ENCODE measurements at regions not wholly inside any gene's neighbourhood (a gene's known extent, or its start where the extent isn't known, plus 50 kb on each side); places are given as distances from the start of the nearest gene placed in this dataset.

DNA sequence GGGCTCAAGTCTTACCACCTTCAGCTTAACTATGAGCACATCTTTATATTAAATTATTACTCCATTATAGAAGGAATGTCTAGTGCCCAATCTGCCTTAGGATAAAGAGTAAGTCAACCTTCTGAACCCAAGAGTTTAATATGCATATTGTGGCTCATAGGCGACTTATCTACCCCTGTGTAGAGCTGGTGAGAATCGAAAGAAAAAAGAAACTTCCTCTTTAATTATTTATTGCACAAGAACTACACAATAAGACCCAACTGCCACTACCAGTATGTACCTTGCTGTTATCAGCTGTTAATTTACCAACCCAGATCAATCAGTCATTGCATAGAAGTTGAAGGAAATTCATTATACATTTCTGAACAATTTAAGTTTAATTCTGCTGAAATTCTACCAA lies 329.1 kb upstream of the SLC24A2 start:
- TF ChIP-seq KDM5A (IDR thresholded peaks at IDR 0.05; ENCODE audit: low read length) (no peak), SP1 (IDR thresholded peaks at IDR 0.05; ENCODE audit: low read depth, low read length) (no peak), HDAC2 (IDR thresholded peaks at IDR 0.05; ENCODE audit: borderline replicate concordance in 1 of 2, low read depth in 2 of 2, low read length in 2 of 2) (no peak), TEAD4 (IDR thresholded peaks at IDR 0.05; ENCODE audit: low read depth, low read length) (no peak), BACH1 (IDR thresholded peaks at IDR 0.05; ENCODE audit: low read length) (no peak), RBBP5 (IDR thresholded peaks at IDR 0.05; ENCODE audit: borderline replicate concordance, low read depth, low read length) (no peak), GABPA (IDR thresholded peaks at IDR 0.05; ENCODE audit: borderline replicate concordance, insufficient read depth, low read length) (no peak), HDAC6 (IDR thresholded peaks at IDR 0.05; ENCODE audit: low read depth, low read length) (no peak)
- H3K36me3 ChIP-seq (ENCODE audit: control insufficient read depth in 2 of 4, insufficient read depth in 4 of 4, low read length in 3 of 4), result peaks cover 0 to 7% (median 0%) of the 10 kb centered on the region in 4 experiments; a peak in 1 of 8 replicates
- no peaks in the 10 kb centered on the region for H4K20me1 ChIP-seq (replicated peaks in 1 of 2; ENCODE audit: control insufficient read depth in 1 of 2, insufficient read depth in 2 of 2, low read length in 2 of 2)
- CTCF ChIA-PET (ENCODE audit: partially characterized antibody), result interaction anchor here (0.5 to 0.9 kb wide), 2 partner anchors 183 to 354 kb away, joined by 3 read pairs; no protein-coding TSS in a partner anchor
- H3K4ac ChIP-seq (replicated peaks; ENCODE audit: insufficient read length, low read depth, low read length), result no peak overlapping the region
- H3K14ac ChIP-seq (ENCODE audit: insufficient read length), result no peak overlapping the region
- no peak overlapping the region for H2BK20ac ChIP-seq (ENCODE audit: low read length)
- H4K5ac ChIP-seq (ENCODE audit: insufficient read length, low read depth, low read length), result no peak overlapping the region
- no peak overlapping the region for H4K91ac ChIP-seq (replicated peaks; ENCODE audit: insufficient read length, low read length)
- no peak overlapping the region for H3K56ac ChIP-seq (replicated peaks; ENCODE audit: insufficient read length, low read depth, low read length)
- H4K8ac ChIP-seq (ENCODE audit: extremely low read depth, insufficient read depth, low read length), result no peak overlapping the region
- H3K23ac ChIP-seq (ENCODE audit: insufficient read length), result no peak overlapping the region
- H2BK5ac ChIP-seq (ENCODE audit: low read depth, low read length), result no peak overlapping the region
- H2AK5ac ChIP-seq (ENCODE audit: low read depth, low read length), result no peak overlapping the region
- H2BK12ac ChIP-seq (ENCODE audit: low read depth, low read length), result no peak overlapping the region
- POLR2A ChIA-PET (ENCODE audit: partially characterized antibody), result no interaction called here
- no peaks in the 10 kb centered on the region for H3K4me1 ChIP-seq (replicated peaks in 1 of 4; ENCODE audit: control insufficient read depth in 3 of 4, insufficient read depth in 4 of 4, low read length in 3 of 4)
- H2AFZ ChIP-seq (ENCODE audit: low read length), result no peak overlapping the region
- peaks cover 7 to 12% of the 10 kb centered on the region in 2 experiments; a peak in 2 of 4 replicates for H3K9me3 ChIP-seq (ENCODE audit: insufficient read depth in 2 of 2, low read depth in 1 of 2, low read length in 1 of 2)
- peaks cover 0 to 1% (median 0%) of the 10 kb centered on the region in 4 experiments; a peak in 3 of 7 replicates for H3K27me3 ChIP-seq (replicated peaks in 1 of 4; ENCODE audit: control insufficient read depth in 3 of 4, extremely low read depth in 1 of 4, insufficient read depth in 3 of 4, low read length in 3 of 4)
- WGBS, 2 experiments (ENCODE audit: extremely low coverage in 1 of 2, insufficient coverage in 1 of 2, insufficient read length in 1 of 2, insufficient replicate concordance in 2 of 2, low coverage in 1 of 2, low lambda C conversion rate in 2 of 2, missing lambda C conversion rate in 1 of 2), result 66% methylated on average over 2 of the region's 2 CpGs; no CpG with 5 or more reads in 1 of the 2 experiments
- no peak overlapping the region for H2BK15ac ChIP-seq (ENCODE audit: low read length)
- no peak overlapping the region for H3K18ac ChIP-seq (ENCODE audit: extremely low read depth, low read length)
- no peak overlapping the region for H2BK120ac ChIP-seq (replicated peaks; ENCODE audit: low read depth, low read length)
- FAIRE-seq (no peak), DNase-seq (ENCODE audit: low read depth in 1 of 2, low spot score in 2 of 2) (no peak)
- no peak overlapping the region for H3K27ac ChIP-seq (ENCODE audit: low read depth, low read length)
- H3K23me2 ChIP-seq (ENCODE audit: low read depth, low read length), result no peaks in the 10 kb centered on the region
- no peak overlapping the region for H3K4me2 ChIP-seq (ENCODE audit: insufficient read depth in 1 of 2, low read depth in 2 of 2, low read length in 2 of 2)
- H3K79me1 ChIP-seq (ENCODE audit: low read depth, low read length), result no peaks in the 10 kb centered on the region
- no peak overlapping the region for H3K9ac ChIP-seq (replicated peaks in 1 of 4; ENCODE audit: extremely low read depth in 1 of 4, low read depth in 3 of 4, low read length in 3 of 4)
- H3K4me3 ChIP-seq (ENCODE audit: extremely low read depth in 1 of 4, insufficient read depth in 2 of 4, low read depth in 3 of 4, low read length in 4 of 4), result no peak overlapping the region
- no peaks in the 10 kb centered on the region for H3K79me2 ChIP-seq (ENCODE audit: control insufficient read depth in 1 of 2, insufficient read depth in 2 of 2, low read length in 2 of 2)

Measured in H1 (cell line).